NCI-H69 (cell line): ENCODE measurements at regions not wholly inside any gene's neighbourhood (a gene's known extent, or its start where the extent isn't known, plus 50 kb on each side); places are given as distances from the start of the nearest gene placed in this dataset.
"Not testable (repeated sequence)": the region's sequence is repeated elsewhere in the genome, so short reads cannot be mapped to it uniquely, and the experiment has no call there.

Experiments
- DNase-seq: peaks from one replicate; lab custom pipeline; 2025; lab: John Stamatoyannopoulos, UW

- not testable (repeated sequence) for DNase-seq
Measured at GRCh38 chr7:15054304-15054703, 151.8 kb upstream of the DGKB start.

- no peak for DNase-seq
Measured at GRCh38 chr7:15049157-15049556, 146.6 kb upstream of the DGKB start.

GRCh38 chr7:15046861-15047260 lies 144.3 kb upstream of the DGKB start:
- DNase-seq = no peak

GRCh38 chr7:15043931-15044330 lies 141.4 kb upstream of the DGKB start:
- peak; percentile 30 for DNase-seq

- no peak for DNase-seq
Measured at GRCh38 chr7:15042285-15043065, 139.9 kb upstream of the DGKB start.

GRCh38 chr7:15041226-15041625 lies 138.7 kb upstream of the DGKB start:
- DNase-seq = no peak

GRCh38 chr7:15035814-15036213 lies 133.3 kb upstream of the DGKB start:
- no peak for DNase-seq

- no peak for DNase-seq
Measured at GRCh38 chr7:15033039-15033438, 130.5 kb upstream of the DGKB start.

- DNase-seq = no peak
Measured at GRCh38 chr7:15018981-15019380, 116.4 kb upstream of the DGKB start.

- DNase-seq = peak; percentile 27
Measured at GRCh38 chr7:15016766-15017165, 114.2 kb upstream of the DGKB start.

- no peak for DNase-seq
Measured at GRCh38 chr7:15016315-15016667, 113.7 kb upstream of the DGKB start.

GRCh38 chr7:15015545-15016314 lies 113.2 kb upstream of the DGKB start:
- DNase-seq = peak; percentile 99

GRCh38 chr7:15012135-15012534 lies 109.6 kb upstream of the DGKB start:
- DNase-seq = no peak

- no peak for DNase-seq
Measured at GRCh38 chr7:15011289-15011688, 108.7 kb upstream of the DGKB start.

- peak; percentile 66 for DNase-seq
Measured at GRCh38 chr7:15007507-15007906, 105.0 kb upstream of the DGKB start.

- DNase-seq = no peak
Measured at GRCh38 chr7:15005672-15006071, 103.1 kb upstream of the DGKB start.

- DNase-seq = no peak
Measured at GRCh38 chr7:15000157-15000556, 97.6 kb upstream of the DGKB start.

GRCh38 chr7:14999331-14999730 lies 96.8 kb upstream of the DGKB start:
- no peak for DNase-seq

- DNase-seq = no peak
Measured at GRCh38 chr7:14995774-14996173, 93.2 kb upstream of the DGKB start.

GRCh38 chr7:14988941-14989340 lies 86.4 kb upstream of the DGKB start:
- DNase-seq = peak; percentile 41

GRCh38 chr7:14978687-14979086 lies 76.1 kb upstream of the DGKB start:
- DNase-seq = peak; percentile 26

- DNase-seq = no peak
Measured at GRCh38 chr7:14974688-14975087, 72.1 kb upstream of the DGKB start.

GRCh38 chr7:14973712-14974428 lies 71.3 kb upstream of the DGKB start:
- DNase-seq = peak; percentile 27
